Liver (tissue), 3 donors: ENCODE measurements at regions not wholly inside any gene's neighbourhood (a gene's known extent, or its start where the extent isn't known, plus 50 kb on each side); places are given as distances from the start of the nearest gene placed in this dataset.

Experiments used
- ATF3 ChIP-seq: IDR thresholded peaks from 2 replicates; pipeline ENCODE4 v1.6.1; 2016; ENCODE audit warnings: antibody characterized with exemption
- CTCF ChIP-seq: fragments of 150-350 bp; IDR thresholded peaks from 2 replicates; pipeline ENCODE4 v1.5.1; 2017; ENCODE audit warnings: improper control_type of control experiment, low read depth, low read length; ENCODE audit not compliant: missing input control
- EGR1 ChIP-seq, 2 donors: IDR thresholded peaks; 2 replicates each; pipeline ENCODE4 v1.6.1; 2016 to 2018; ENCODE audit warnings: antibody characterized with exemption in 2 of 2, low read depth in 2 of 2
- GABPA ChIP-seq, 2 donors: IDR thresholded peaks in 1 of 2; conservative IDR thresholded peaks in 1 of 2; 2 replicates each; pipeline ENCODE4 v1.6.1; 2016; ENCODE audit warnings: antibody characterized with exemption in 2 of 2, mild to moderate bottlenecking in 1 of 2, moderate library complexity in 1 of 2
- HNF4A ChIP-seq, 2 donors: conservative IDR thresholded peaks; 2 replicates each; pipeline ENCODE4 v1.6.1; 2016; ENCODE audit warnings: antibody characterized with exemption in 2 of 2, mild to moderate bottlenecking in 2 of 2
- MAX ChIP-seq: IDR thresholded peaks from 2 replicates; pipeline ENCODE4 v1.6.1; 2016; ENCODE audit warnings: antibody characterized with exemption
- RAD21 ChIP-seq, 2 donors: IDR thresholded peaks; 2 replicates each; pipeline ENCODE4 v1.6.1; 2016; ENCODE audit warnings: antibody characterized with exemption in 2 of 2, mild to moderate bottlenecking in 2 of 2
- REST ChIP-seq: IDR thresholded peaks from 2 replicates; pipeline ENCODE4 v1.6.1; 2016; ENCODE audit warnings: antibody characterized with exemption, mild to moderate bottlenecking
- RXRA ChIP-seq, 2 donors: IDR thresholded peaks; 2 replicates each; pipeline ENCODE4 v1.6.1; 2017 to 2018; ENCODE audit warnings: antibody characterized with exemption in 2 of 2, mild to moderate bottlenecking in 1 of 2
- SP1 ChIP-seq: IDR thresholded peaks from 2 replicates; pipeline ENCODE4 v1.6.1; 2018; ENCODE audit warnings: antibody characterized with exemption, mild to moderate bottlenecking
- TAF1 ChIP-seq: conservative IDR thresholded peaks from 2 replicates; pipeline ENCODE4 v1.6.1; 2016; ENCODE audit warnings: antibody characterized with exemption, mild to moderate bottlenecking
- YY1 ChIP-seq: IDR thresholded peaks from 2 replicates; pipeline ENCODE4 v1.6.1; 2016; ENCODE audit warnings: antibody characterized with exemption, mild to moderate bottlenecking
- donor health status: healthy.
- donor health status: healthy.

GRCh38 chr7:98469088-98469487 lies 68.2 kb upstream of the BAIAP2L1 start:
- TF ChIP-seq CTCF = no peak
- no peak for TF ChIP-seq RAD21 (IDR thresholded peaks at IDR 0.05)
- TF ChIP-seq MAX = no peak
- no peak for TF ChIP-seq SP1
- TF ChIP-seq ATF3 = no peak
- no peak for TF ChIP-seq TAF1
- TF ChIP-seq EGR1 (IDR thresholded peaks at IDR 0.05; ENCODE audit: low read depth in 2 of 2) = no peak
- TF ChIP-seq RXRA (IDR thresholded peaks at IDR 0.05) = no peak
- TF ChIP-seq REST = no peak
- TF ChIP-seq YY1 = no peak
- TF ChIP-seq HNF4A (conservative IDR thresholded peaks at IDR 0.05) = no peak
- TF ChIP-seq GABPA (IDR thresholded peaks at IDR 0.05 in 1 of 2, conservative IDR thresholded peaks at IDR 0.05 in 1 of 2) = no peak
